ENCODE measurements at regions not wholly inside any gene's neighbourhood (a gene's known extent, or its start where the extent isn't known, plus 50 kb on each side); places are given as distances from the start of the nearest gene placed in this dataset.

DNA sequence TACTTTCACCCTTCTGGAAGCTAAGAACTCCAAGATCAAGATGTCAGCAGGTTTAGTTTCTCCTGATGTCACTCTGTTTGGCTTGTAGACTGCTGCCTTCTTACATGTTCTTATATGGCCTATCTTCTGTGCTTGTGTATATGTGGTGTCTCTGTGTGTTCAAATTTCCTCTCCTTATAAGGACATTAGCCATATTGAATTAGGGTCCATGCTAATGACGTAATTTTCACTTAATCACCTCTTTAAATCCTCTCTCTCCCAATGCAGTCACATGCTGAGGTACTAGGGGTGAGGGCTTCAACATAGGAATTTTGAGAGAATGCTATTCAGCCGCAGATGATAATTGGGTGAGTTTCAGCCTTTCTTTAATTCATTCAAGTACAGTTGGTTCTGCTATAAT is 458.3 kb upstream of the SYT4 start:
- TF ChIP-seq, protein P1, sequence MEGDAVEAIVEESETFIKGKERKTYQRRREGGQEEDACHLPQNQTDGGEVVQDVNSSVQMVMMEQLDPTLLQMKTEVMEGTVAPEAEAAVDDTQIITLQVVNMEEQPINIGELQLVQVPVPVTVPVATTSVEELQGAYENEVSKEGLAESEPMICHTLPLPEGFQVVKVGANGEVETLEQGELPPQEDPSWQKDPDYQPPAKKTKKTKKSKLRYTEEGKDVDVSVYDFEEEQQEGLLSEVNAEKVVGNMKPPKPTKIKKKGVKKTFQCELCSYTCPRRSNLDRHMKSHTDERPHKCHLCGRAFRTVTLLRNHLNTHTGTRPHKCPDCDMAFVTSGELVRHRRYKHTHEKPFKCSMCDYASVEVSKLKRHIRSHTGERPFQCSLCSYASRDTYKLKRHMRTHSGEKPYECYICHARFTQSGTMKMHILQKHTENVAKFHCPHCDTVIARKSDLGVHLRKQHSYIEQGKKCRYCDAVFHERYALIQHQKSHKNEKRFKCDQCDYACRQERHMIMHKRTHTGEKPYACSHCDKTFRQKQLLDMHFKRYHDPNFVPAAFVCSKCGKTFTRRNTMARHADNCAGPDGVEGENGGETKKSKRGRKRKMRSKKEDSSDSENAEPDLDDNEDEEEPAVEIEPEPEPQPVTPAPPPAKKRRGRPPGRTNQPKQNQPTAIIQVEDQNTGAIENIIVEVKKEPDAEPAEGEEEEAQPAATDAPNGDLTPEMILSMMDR (IDR thresholded peaks at IDR 0.05): no peak
- TF ChIP-seq POLR2A (IDR thresholded peaks at IDR 0.05): no peak

Data from Peyer's patch (tissue), 4 donors.